ENCODE measurements at regions not wholly inside any gene's neighbourhood (a gene's known extent, or its start where the extent isn't known, plus 50 kb on each side); places are given as distances from the start of the nearest gene placed in this dataset.

GRCh38 chr1:5525597-5526384, 466.4 kb downstream of the NPHP4 start:
- no peak for DNase-seq (ENCODE audit: low spot score)

- DNase-seq (ENCODE audit: low spot score), result no peak
Measured at GRCh38 chr1:5522531-5523145, 469.6 kb downstream of the NPHP4 start.

- DNase-seq (ENCODE audit: low spot score), result no peak
Measured at GRCh38 chr1:5519366-5520135, 472.7 kb downstream of the NPHP4 start.

GRCh38 chr1:5516756-5517155, 475.5 kb downstream of the NPHP4 start:
- DNase-seq (ENCODE audit: low spot score), result no peak

GRCh38 chr1:5515501-5515900, 476.7 kb downstream of the NPHP4 start:
- DNase-seq (ENCODE audit: low spot score), result no peak

- peak; percentile 8 for DNase-seq (ENCODE audit: low spot score)
Measured at GRCh38 chr1:5514527-5515183, 477.6 kb downstream of the NPHP4 start.

DNA sequence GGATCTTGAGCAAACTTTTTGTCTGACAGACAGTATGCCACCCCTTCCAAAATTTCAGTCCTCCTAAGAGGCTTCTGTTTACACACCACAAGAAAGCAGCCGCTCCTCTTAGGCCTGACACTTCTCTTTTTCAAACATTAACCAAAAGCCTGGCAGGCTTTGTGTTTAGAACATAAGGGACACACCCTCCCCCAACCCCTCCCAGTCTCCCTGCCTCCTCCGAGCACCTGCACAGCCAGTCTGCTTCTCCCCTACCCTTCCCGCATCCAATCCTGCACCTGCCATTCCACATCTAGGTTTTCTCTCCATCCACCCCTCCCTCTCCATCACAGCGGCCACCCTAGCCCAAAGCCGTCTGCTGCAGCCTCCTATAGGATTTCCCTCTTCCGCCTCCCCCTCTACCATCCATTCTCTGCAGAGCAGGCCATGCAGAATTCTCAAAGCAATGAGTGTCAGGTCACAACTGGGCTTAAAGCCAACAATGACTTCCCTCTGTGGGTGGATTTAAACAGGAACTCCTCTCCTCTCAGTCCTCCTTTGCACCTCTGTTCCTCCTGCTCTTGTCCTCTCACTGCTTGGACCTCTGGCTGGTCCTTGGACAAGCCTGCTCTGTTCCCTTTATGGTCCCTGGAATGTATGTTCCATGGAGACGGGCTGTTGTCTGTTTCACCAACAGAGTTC, 478.2 kb downstream of the NPHP4 start:
- no peak for DNase-seq (ENCODE audit: low spot score)

DNA sequence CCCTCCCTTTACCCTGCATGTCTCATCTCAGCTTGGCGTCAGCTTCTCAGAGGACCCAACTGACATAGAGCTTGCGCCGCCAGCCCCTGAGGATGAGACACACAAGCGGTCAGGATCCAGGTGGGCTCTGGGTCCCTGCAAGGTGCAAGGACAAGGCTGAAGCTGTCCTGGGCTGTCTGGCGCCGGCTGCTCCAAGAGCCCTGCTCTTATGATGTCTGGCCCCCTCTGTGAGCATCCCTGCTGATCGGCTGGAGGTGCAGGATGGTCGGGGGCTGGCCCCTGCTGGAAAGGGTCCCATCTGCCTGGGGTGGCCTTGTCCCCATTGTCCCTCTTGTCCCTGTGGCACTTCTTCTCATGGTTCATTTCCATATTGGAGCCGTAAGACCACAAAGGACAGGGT, 479.0 kb downstream of the NPHP4 start:
- no peak for DNase-seq (ENCODE audit: low spot score)

GRCh38 chr1:5511381-5512097, 480.7 kb downstream of the NPHP4 start:
- no peak for DNase-seq (ENCODE audit: low spot score)

- DNase-seq (ENCODE audit: low spot score), result peak; percentile 5
Measured at GRCh38 chr1:5509664-5510452, 482.4 kb downstream of the NPHP4 start.

- DNase-seq (ENCODE audit: low spot score), result no peak
Measured at GRCh38 chr1:5508669-5509330, 483.4 kb downstream of the NPHP4 start.

DNA sequence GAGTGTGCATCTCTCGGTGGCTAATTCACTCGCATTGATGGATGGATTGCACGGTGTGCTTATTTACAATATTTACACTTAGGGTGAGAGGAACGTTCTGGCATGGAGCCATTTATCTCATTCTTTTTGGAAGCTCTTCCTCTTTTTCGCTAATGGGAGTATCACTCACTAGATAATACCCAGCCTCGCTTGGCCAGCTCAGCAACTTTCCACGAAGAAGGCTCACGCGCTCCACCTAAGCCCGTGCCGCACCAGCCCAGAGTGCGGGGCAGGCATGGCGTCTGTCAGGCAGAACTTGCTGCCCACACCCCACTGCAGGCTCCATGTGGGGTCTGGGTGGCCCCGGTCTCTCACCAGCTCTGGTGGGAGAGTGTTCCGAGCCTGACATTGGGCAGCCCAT, 484.9 kb downstream of the NPHP4 start:
- DNase-seq (ENCODE audit: low spot score), result no peak

GRCh38 chr1:5506634-5507033, 485.6 kb downstream of the NPHP4 start:
- DNase-seq (ENCODE audit: low spot score), result no peak

GRCh38 chr1:5505944-5506343, 486.3 kb downstream of the NPHP4 start:
- no peak for DNase-seq (ENCODE audit: low spot score)

GRCh38 chr1:5504364-5504740, 487.9 kb downstream of the NPHP4 start:
- no peak for DNase-seq (ENCODE audit: low spot score)

DNA sequence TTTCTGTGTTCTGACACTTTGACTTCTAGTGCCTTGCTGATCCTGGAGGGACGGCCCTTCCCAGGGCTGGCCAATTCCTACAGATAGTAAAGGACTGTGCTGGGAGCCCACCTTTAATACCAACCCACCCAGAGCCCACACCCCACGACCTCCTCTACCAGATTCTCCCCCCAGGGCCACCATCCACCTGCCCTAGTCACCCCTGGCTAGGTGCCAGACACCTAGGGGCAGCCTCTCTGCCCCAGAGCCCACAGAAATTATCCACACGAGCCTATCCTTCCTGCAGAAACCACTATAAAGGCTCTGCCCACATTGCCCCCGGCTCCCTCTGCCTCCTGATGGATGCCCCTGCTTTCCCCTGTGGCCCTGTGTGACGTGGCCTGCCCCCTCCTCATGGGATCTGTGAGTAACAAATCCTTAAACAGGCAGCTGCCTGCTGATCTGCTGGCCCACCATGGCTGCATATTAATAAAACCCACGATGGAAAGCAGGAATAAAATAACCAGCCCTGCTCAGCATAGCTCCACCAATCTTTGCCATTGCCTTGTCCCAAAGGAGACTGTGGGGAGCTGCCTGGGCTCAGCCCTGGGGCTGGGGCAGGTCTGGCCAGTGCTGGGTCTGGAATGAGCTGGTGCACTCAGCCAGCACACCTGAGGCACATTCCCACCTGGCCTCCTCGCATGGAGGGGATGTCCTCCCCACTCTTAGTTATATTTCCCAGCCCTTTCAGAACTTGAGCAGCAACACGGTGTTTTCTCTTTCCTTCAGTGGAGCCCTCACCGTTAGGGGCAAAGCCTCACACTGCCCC, 488.5 kb downstream of the NPHP4 start:
- no peak for DNase-seq (ENCODE audit: low spot score)

DNA sequence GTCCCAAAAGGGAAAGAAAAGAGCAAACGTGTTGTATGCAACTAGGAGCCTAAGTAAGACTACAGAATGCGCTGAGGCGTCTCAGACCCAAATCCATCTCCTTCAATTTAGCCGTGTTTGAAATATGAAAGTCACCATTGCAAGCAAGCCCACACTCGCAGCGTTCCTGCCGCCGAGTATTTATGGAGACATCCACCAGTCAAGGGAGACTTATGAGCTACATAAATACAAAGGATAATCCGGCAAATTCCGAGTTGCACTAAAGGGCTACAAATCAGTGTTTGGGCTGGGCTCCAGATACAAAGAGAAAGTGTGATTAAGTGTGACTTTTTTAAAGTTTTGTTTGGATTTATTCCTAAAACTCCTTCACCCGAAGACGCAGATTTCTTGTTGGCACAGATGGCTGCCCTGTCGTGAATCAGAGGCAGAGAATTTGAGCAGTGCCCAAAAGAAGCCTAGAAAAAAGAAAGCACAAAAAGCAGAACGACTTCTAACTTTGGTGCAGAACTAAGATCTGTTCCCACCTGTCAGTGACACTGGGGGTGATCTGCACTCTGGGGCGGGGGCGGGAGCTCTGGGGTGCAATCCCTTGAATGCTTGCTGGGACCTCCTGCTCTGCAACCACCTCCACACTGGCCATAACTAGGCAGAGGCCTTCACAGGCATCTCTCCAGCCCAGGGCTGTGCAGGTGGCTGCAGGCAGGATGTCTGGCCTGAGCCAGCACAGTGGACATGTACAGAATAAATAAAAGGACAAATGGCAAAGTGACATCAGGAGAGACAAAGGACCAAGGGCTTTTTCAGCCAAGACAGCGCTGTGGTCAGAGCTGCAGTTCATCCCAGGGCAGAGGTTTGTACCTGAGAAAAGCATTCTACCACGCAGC, 489.7 kb downstream of the NPHP4 start:
- DNase-seq (ENCODE audit: low spot score), result no peak
